Medulla oblongata (tissue), 1 donor: ENCODE measurements at regions not wholly inside any gene's neighbourhood (a gene's known extent, or its start where the extent isn't known, plus 50 kb on each side); places are given as distances from the start of the nearest gene placed in this dataset.
"Not testable (repeated sequence)": the region's sequence is repeated elsewhere in the genome, so short reads cannot be mapped to it uniquely, and the experiment has no call there.

Source experiments
- DNase-seq: peaks from one replicate; pipeline ENCODE4 v3.0.0-alpha.2; 2015; ENCODE audit errors: extremely low spot score

DNA sequence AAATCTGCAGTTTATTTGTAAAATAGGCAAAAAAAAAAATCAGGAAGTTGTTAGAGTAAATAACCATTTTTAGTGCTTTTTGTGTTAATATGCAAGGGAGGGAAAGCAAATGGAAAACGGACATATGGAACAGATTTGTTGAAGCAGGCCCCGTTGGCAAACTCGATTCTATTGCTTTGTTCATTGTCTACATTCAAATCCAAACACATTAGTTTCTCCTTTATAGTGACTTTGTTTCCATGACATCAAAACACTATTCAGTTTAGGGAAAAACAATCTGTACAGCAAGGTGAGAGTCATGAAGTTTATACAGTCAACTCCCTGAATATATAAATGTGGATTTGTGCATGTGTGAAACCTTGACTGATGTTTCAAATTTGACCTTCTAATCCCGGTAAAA is 142.2 kb downstream of the FAM47A start:
- no peak for DNase-seq

DNA sequence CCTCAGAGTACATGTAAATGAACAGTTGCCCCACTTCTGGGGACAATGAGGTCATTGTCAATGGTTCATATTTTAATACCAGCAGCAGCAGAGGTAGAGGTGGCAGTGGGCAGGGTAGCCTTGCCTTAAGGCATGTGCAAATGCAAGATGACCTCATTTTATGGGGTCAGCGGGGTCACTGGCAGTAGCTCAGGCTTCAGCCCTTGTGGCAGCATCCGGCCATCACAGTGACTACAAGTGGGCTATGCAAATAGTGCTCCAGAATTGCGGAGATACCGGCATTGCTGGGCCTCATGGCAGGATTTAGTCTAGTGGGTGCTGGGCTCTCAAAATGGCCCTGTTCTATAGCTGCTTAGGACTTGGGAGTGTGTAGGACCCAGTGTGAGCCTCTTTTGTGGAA is 144.7 kb downstream of the FAM47A start:
- no peak for DNase-seq

DNA sequence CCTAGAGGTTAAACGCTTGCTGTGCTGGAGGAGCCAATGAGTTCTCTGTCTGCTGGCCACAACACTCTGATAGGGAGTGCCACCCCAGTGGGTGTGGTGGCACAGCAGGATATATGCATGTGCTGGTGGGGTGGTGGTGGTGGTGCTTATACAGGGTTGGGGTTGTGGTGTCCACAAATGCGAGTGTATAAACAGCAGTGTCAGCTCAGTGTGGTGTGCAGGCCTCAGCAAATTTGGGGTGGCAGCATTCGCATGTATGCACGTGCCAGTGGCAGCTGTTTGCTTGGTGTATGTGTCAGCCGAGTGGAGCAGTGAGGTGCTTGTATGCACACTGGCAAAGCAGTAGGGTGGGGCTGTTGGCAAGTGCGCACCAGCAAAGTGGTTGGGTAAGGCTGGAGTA is 157.4 kb downstream of the FAM47A start:
- no peak for DNase-seq

DNA sequence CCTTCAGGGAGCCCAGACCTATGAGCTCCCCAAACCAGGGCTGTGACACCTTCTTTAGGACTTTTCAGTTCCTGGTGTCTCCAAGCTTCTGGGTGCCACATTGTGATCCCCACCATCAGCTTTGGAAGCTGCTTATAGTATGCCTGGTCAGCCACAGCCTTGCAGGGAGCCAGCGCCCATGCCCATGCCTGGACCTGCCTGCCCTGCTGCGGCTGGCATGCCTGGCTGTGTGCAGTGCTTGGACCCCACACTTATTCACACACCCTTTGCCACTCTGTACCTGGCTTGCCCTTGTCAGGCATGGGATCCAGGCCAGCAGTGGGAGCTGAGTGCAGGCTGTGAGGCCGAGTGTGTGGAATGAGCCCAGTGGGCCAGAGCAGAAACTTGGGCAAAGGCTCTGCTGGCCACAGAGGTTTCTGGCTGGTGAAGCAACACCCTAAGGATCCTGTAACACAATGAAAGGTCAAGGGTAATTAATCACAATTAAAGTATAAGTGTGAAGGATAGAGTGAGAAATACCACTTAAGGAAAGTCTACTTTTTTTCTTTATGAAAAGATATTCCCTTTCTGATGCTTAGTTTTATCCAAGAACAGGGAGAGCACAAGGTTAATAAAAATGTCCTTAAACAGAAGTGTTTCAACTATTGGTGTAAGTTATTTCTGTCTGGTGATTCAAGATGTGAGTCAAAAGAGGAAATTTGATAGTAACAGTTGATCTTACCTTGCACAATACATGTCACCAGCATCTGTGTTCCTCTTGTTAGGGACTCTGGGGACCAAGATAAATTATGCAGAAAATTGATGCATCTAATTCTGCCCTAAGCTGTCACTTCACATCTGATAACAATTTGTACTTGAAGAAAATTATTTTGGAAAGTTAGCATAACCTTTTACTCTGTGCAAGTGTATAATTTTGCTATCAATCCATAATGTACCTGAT is 161.8 kb downstream of the FAM47A start:
- no peak for DNase-seq

DNA sequence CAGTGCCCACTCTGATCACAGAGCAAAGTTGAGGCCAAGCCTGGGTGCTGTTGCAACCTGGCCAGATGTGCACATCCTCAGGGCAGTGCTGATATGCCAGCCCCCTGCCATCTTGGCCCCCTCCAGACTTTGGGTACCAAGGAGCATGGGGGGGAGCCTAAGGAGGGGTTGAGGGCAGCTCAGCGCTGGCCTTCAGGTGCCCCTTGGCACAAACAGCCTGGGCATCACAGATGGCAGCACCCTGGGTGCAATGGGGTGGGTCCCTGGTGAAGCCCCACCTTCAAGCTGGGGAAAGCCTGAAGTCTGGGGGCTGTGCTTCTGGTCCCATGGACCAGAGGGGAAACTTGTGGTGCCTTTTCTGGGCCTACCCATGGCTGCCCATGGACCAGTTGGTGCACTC is 163.0 kb downstream of the FAM47A start:
- no peak for DNase-seq

DNA sequence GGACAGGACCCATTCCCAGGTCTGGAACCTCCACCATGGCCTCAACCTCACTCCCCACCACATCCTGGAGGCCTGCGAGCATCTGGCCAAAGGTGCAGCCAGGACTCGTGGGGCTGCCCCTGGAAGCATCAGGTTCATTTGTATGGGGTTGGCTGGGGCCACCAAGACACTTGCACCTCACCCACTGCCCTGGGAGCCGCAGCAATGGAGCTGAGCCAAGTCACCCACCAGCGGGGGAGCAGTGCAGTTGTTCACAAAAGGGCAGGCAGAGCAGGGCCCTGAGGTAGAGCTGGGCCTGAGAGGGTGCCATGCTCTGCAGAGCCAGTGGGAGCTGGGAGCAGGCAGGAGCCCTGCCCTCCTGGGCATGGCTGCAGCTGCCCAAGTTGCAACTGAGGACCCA is 163.5 kb downstream of the FAM47A start:
- no peak for DNase-seq

DNA sequence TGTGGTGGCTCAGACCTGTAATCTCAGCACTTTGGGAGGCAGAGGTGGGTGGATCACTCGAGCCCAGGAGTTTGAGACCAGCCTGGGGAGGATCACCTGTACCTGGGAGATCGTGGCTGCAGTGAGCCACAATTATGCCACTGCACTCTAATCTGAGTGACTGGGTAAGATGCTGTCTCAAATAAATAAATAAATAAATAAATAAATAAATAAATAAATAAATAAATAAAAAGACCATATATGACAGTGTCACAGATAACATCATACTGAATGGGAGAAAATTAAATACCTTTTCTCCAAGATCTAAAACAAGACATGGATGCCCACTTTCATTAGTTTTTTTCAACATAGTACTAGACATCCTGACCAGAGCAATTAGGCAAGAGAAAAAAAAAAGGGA is 182.8 kb downstream of the FAM47A start:
- DNase-seq = no peak

DNA sequence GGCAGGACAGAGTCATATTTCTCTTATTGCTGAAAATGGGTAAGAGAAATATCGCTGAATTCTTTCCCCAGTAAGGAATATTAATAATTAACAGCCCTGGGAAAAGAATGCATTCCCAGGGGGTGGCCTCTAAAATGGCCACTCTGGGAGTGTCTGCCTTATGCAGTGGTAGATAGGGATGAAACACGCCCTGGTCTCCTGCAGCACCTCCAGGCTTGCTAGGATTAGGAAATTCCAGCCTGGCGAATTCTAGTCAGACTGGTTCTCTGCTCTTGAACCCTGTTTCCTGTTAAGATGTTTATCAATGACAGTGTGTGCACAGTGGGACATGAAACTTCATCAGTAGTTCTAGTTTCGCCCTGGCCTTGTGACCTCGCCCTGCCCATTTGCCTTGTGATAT is 205.9 kb downstream of the FAM47A start:
- not testable (repeated sequence) for DNase-seq

DNA sequence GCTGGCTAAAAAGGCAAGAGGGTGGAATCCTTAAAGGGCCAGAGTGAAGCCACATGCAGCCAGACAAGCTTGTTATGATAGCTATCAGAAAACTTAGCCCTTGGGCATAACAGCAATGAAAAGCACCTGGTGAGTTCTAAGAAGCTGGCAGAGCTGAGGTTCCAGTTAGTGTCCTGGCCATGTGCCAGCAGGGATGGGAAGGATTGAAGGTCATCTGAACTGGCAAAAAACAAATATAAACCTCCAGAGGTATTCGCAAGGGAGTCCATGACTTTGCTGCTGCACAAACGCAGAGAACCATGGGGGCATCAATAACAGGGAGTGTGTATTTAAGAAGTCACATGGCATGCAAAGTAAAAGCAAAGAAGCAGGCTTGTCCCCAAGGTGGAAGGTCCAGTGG is 208.9 kb downstream of the FAM47A start:
- DNase-seq = no peak

DNA sequence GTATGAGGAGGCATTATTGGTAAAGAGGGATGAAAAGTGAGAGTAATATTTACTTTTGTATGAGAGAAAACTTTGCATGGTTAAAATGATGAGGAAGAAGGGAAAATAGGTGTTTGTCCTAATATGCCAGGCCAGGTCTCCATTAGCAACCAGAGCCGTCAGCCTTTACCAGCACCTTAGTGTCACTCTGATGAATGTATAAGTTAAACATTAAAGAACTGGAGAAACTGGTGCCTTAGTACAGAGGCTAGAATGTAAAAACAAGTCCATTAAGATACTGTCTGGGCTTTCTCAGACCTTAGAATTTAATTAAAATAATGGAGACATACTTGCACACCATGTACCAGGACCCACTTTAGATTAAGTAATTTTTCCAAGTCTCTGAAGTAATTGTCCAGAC is 222.3 kb downstream of the FAM47A start:
- no peak for DNase-seq

DNA sequence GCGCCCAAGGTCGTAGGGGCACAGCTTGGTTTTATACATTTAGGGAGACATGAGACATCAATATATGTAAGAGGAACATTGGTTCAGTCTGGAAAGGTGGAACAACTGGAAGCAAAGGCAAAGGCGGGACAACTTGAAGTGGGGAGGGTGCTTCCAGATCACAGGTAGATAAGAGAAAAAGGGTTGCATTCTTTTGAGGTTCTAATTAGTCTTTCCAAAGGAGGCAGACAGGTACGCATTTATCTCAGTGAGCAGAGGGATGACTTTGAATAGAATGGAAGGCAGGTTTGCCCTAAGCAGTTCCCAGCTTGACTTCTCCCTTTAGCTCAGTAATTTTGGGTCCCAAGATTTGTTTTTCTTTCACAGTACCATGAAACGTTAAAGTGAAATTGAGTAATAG is 223.2 kb downstream of the FAM47A start:
- DNase-seq = no peak

DNA sequence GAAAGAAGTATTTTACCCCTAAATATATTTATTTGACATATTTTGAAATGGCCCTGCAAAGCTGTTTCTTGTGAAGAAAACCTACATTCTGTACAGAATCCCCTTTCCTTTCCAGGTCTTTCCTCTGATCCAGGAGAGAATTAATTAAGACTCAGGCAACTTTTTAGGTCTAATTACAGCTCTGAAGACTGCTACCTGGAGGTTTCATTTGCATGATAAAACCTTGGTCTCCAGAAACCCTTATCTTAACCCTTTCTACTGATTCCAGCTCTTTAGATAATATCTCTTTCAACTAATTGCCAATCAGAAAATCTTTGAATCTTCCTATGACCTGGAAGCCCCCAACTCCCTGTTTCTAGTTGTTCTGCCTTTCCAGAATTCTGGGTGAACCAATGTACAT is 224.0 kb downstream of the FAM47A start:
- DNase-seq = no peak

DNA sequence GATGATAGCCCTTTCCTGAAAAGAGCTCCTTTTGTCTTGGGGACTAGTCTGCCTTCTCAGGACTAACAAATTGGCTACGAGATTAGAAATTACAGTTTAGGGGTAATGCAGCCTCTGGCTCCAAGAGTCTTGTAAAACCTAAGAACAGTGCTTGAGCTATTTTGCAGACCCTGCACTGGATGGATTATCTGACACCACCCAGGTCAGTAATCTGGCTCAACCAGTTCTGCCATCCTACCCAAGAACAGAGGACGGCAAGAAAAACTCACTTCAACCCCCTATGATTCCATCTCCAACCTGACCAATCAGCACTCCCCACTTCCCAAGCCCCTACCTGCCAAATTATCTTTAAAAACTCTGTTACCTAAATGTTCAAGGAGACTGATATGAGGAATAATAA is 225.1 kb downstream of the FAM47A start:
- DNase-seq = no peak

DNA sequence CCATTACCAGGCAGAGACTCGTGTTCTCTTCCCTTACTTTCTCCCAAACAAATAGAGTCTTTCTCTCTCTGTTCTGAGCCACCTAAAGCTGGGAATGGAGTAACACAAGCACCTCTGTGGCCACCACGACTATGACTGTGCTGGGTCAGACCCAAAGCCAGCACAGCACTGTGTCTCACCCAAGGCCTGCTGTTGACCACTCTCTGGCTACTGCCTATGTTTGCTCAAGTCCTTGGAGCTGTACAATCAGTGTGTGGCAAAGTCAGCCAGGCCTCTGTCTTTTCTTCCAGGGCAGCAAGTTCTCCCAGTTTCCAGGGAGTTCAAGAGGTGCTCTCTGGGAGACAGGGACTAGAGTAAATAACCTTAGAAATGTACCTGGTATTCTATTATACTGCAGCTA is 239.4 kb downstream of the FAM47A start:
- DNase-seq = no peak

DNA sequence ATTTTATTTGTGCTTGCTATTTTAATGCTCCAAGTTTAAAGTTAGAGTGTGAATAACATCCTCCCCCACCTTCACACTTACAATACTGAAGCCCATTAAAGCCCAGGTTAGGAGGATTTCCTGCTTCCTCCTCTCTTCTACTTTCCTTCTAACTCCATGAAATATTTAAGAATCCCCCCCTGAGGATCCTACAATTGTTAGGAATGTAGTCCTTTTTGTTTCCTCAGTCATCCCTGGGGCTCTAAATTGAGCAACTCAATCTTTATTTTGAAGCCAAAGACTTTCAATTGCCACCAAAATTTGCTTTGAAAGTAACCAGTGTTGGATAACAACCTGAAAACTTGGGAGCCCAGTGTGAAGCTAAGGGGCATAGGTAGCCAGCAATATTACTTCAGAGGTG is 276.9 kb downstream of the FAM47A start:
- no peak for DNase-seq

DNA sequence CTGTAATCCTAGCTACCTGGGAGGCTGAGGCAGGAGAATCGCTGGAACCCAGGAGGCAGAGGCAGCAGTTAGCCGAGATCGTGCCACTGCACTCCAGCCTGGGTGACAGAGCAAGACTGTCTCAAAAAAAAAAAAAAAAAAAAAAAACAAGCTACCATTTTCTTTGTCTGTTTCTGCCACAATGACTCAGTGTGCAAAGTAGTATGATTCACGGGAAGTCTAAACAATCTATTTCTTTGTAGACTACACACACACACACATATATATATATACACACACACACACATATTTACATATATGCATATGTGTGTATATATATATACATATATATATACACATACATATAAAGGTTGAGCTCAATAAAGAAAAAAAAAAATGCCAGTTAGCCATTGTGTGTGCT is 280.0 kb downstream of the FAM47A start:
- not testable (repeated sequence) for DNase-seq

DNA sequence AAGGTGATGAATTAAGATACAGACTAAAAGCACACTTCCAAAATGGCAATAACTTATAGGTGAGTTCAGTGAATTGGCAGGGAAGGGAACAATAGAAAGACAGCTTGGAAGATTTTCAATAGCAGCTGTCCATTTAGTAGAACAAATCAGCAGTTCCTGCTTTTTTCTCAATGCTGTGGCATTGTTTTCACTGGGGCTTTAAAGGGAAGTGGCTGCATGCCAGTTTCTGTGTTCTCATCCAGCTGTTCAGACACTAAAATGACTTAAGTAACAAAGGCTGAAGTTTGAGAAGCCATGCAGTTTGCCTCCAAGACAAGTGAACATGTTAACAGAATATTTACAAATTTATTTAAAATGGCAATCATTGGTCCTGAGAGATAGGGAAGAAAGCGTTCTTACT is 291.9 kb downstream of the FAM47A start:
- peak; percentile 52 for DNase-seq

DNA sequence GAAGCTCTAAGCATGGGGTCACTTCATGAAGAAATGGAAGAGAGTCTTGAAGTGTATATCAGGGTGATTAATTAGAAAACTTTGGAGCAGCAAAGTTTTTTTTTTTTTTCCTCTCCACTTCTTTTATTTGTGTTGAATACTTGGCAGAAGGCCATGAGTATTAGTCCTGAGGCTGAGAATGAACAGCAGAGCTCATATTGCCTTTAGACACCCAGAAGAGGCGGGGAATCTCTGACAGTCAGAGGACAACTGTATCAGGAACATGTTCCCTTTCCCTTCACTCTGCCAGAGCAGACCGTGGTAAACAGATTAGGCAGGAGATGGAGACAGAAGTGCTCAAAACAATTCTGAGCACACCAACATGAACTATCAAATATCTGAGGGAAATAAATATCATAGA is 300.9 kb downstream of the FAM47A start:
- DNase-seq = no peak

DNA sequence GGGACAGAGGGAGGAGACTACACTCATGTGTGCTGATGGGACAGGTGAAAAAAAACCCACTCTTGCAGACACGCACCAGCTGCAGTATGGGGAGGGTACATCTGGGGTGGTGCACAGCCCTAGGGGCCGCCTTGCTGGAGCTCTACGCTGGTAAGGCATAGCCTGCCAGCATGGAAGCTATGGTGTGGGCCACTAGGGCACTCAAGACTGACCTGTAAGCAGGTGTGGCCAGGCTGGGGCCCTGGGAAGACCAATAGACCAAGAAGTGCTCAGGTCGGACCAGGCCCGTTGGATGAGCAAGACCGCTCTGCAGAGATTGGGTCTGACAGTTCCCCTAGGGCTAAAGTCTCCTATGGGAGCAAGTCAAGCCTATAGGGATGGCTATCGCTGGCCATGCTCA is 314.8 kb downstream of the FAM47A start:
- DNase-seq = no peak

DNA sequence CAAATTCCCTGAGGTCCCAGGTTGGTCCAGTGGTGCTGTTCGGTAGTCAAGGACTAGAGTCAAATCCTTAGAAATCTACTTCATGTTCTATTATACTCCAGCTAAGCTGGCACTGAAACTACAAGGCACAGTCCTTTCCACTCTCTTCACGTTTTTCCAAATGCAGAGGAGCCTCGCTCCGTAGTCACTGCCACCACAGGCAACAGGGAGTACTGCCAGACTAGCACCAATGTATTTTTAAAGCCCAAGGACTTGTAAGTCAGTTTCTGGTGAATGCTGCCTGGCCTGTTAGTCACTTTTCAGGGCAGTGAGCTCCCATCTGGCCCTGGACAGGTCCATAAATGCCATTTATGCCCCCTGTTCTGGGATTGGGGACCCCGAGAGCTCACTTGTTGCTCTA is 323.5 kb downstream of the FAM47A start:
- DNase-seq = no peak

DNA sequence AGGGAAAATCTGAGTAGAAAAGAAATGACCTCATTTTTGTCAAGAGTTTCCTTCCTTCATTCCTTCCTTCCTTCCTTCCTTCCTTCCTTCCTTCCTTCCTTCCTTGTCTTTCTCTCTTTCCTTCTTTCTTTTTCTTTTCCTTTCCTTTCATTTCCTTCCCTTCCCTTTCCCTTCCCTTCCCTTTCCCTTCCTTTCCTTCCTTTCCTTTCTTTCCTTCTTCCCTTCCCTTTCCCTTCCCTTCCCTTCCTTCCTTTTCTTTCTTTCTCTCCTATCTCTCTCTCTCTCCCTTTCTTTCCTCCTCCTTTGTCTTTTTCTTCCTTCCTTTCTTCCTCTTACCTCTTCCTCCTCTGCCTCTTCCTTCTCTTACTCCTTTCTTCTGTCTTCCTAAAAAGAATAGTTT is 347.6 kb downstream of the FAM47A start:
- no peak for DNase-seq

DNA sequence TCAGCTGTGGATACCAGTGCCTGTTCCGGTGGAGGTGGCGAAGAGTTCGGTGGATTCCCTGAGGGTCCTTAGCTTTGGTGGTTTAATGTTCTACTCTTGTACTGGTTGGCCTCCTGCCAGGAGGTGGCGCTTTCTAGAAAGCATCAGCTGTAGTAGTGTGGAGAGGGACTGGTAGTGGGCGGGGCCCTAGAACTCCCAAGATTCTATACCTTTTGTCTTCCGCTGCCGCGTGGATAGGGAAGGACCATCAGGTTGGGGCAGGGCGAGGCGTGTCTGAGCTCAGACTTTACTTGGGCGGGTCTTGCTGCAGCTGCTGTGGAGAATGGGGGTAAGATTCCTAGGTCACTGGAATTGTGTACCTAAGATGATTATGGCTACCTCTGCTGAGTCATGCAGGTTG is 390.3 kb downstream of the FAM47A start:
- DNase-seq = no peak

DNA sequence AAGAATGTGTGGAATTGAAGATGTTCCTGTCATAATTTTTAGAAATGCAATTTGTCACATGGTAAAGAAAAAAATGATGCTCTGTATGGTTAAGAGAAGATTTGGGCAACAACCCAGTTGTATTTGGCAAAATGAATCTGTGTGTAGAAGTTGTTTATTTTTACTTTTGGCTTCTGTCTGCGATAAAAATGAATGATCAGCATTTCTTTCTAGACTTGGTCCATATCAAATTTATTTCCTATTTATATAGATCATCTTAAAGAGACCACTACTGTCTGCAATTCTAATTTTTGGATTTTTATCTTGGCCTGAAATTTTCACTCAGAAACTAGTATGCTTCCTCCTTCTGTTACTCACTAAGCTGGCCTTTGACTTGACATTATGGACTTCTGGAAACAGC is 396.9 kb downstream of the FAM47A start:
- no peak for DNase-seq
